Thymus (tissue), 11 donors: ENCODE measurements at regions not wholly inside any gene's neighbourhood (a gene's known extent, or its start where the extent isn't known, plus 50 kb on each side); places are given as distances from the start of the nearest gene placed in this dataset.

Experiments
- DNase-seq, 9 donors: peaks; one replicate each; pipeline ENCODE4 v3.0.0-alpha.2; 2013; ENCODE audit warnings: low spot score in 9 of 9, low read depth in 6 of 9, missing footprints in 1 of 9
- H3K27ac ChIP-seq, 2 donors: one replicate each; pipeline ENCODE4 v1.5.1; 2013; ENCODE audit warnings: control low read depth in 1 of 2, low read depth in 1 of 2, low read length in 1 of 2, mild to moderate bottlenecking in 1 of 2, moderate library complexity in 1 of 2
- H3K27me3 ChIP-seq, 2 donors: one replicate each; pipeline ENCODE4 v1.5.1; 2013; ENCODE audit warnings: low read length in 1 of 2; ENCODE audit not compliant: control insufficient read depth in 2 of 2, insufficient read depth in 1 of 2
- H3K36me3 ChIP-seq, 2 donors: one replicate each; pipeline ENCODE4 v1.5.1; 2013; ENCODE audit warnings: low read length in 1 of 2, mild to moderate bottlenecking in 1 of 2, moderate library complexity in 1 of 2; ENCODE audit not compliant: control insufficient read depth in 2 of 2, insufficient read depth in 2 of 2
- H3K4me1 ChIP-seq, 2 donors: one replicate each; pipeline ENCODE4 v1.5.1; 2013; ENCODE audit warnings: low read length in 2 of 2; ENCODE audit not compliant: control insufficient read depth in 2 of 2, insufficient read depth in 2 of 2
- H3K4me3 ChIP-seq, 2 donors: one replicate each; pipeline ENCODE4 v1.5.1; 2013; ENCODE audit warnings: low read length in 2 of 2, control low read depth in 1 of 2, mild to moderate bottlenecking in 1 of 2
- H3K9me3 ChIP-seq, 2 donors: one replicate each; pipeline ENCODE4 v1.5.1; 2013; ENCODE audit warnings: low read length in 1 of 2, mild to moderate bottlenecking in 1 of 2; ENCODE audit not compliant: control insufficient read depth in 2 of 2, insufficient read depth in 1 of 2
- WGBS: extraction: QIAGEN DNeasy Blood & Tissue Kit; methylation state at CpG from one replicate; pipeline ENCODE4 v1.1.7; 2013; 5-methylcytosine and 5-hydroxymethylcytosine counted together
- donor health status: healthy.

- 97% methylated on average over 18 of the region's 18 CpGs for WGBS
- Histone ChIP-seq H3K4me1 (peaks cover 24 to 43% of the 10 kb centered on the region in 2 donors), H3K4me3 (no peak overlapping the region), H3K36me3 (no peaks in the 10 kb centered on the region), H3K27me3 (no peaks in the 10 kb centered on the region), H3K9me3 (no peaks in the 10 kb centered on the region), H3K27ac (no peak overlapping the region)
- DNase-seq: no peak
Measured at GRCh38 chr6:14641423-14642135, 524.0 kb downstream of the CD83 start.

GRCh38 chr6:14642136-14642505 is 524.5 kb downstream of the CD83 start:
- Histone ChIP-seq H3K9me3 (no peaks in the 10 kb centered on the region), H3K4me1 (peaks cover 20 to 39% of the 10 kb centered on the region in 2 donors), H3K4me3 (no peak overlapping the region), H3K27me3 (no peaks in the 10 kb centered on the region), H3K27ac (no peak overlapping the region), H3K36me3 (no peaks in the 10 kb centered on the region)
- DNase-seq: no peak
- 92% methylated on average over 8 of the region's 8 CpGs for WGBS

GRCh38 chr6:14642842-14643241 is 525.3 kb downstream of the CD83 start:
- Histone ChIP-seq H3K4me3 (no peak overlapping the region), H3K9me3 (no peaks in the 10 kb centered on the region), H3K4me1 (peaks cover 16 to 32% of the 10 kb centered on the region in 2 donors), H3K27me3 (no peaks in the 10 kb centered on the region), H3K36me3 (no peaks in the 10 kb centered on the region), H3K27ac (no peak overlapping the region)
- 91% methylated on average over 2 of the region's 2 CpGs for WGBS
- no peak for DNase-seq

GRCh38 chr6:14644381-14644780 is 526.8 kb downstream of the CD83 start:
- no peak overlapping the region for H3K4me3 ChIP-seq
- no peaks in the 10 kb centered on the region for H3K36me3 ChIP-seq
- H3K4me1 ChIP-seq: peaks cover 10 to 18% of the 10 kb centered on the region in 2 donors
- DNase-seq: no peak
- H3K27me3 ChIP-seq: no peaks in the 10 kb centered on the region
- no peak overlapping the region for H3K27ac ChIP-seq
- no peaks in the 10 kb centered on the region for H3K9me3 ChIP-seq

- H3K9me3 ChIP-seq: no peaks in the 10 kb centered on the region
- no peak for DNase-seq
- no peak overlapping the region for H3K4me3 ChIP-seq
- H3K36me3 ChIP-seq: no peaks in the 10 kb centered on the region
- H3K27me3 ChIP-seq: no peaks in the 10 kb centered on the region
- H3K4me1 ChIP-seq: peaks cover 2 to 10% of the 10 kb centered on the region in 2 donors
- 96% methylated on average over 5 of the region's 5 CpGs for WGBS
- no peak overlapping the region for H3K27ac ChIP-seq
Measured at GRCh38 chr6:14645221-14645620, 527.6 kb downstream of the CD83 start.

GRCh38 chr6:14645841-14646240 is 528.3 kb downstream of the CD83 start:
- Histone ChIP-seq H3K4me3 (no peak overlapping the region), H3K36me3 (no peaks in the 10 kb centered on the region), H3K27me3 (no peaks in the 10 kb centered on the region), H3K4me1 (peaks cover 2 to 5% of the 10 kb centered on the region in 2 donors), H3K27ac (no peak overlapping the region), H3K9me3 (no peaks in the 10 kb centered on the region)
- 98% methylated on average over 3 of the region's 3 CpGs for WGBS
- no peak for DNase-seq

GRCh38 chr6:14646371-14646770 is 528.8 kb downstream of the CD83 start:
- Histone ChIP-seq H3K36me3 (no peaks in the 10 kb centered on the region), H3K27me3 (no peaks in the 10 kb centered on the region), H3K27ac (no peak overlapping the region), H3K4me3 (no peak overlapping the region), H3K4me1 (peaks cover 2 to 5% of the 10 kb centered on the region in 2 donors), H3K9me3 (no peaks in the 10 kb centered on the region)
- WGBS: 98% methylated on average over 1 of the region's 1 CpG
- no peak for DNase-seq

GRCh38 chr6:14647357-14647756 is 529.8 kb downstream of the CD83 start:
- H3K4me1 ChIP-seq: peaks cover 0 to 2% of the 10 kb centered on the region in 2 donors
- H3K9me3 ChIP-seq: no peaks in the 10 kb centered on the region
- H3K4me3 ChIP-seq: no peak overlapping the region
- no peak for DNase-seq
- 98% methylated on average over 6 of the region's 6 CpGs for WGBS
- no peaks in the 10 kb centered on the region for H3K36me3 ChIP-seq
- H3K27ac ChIP-seq: no peak overlapping the region
- no peaks in the 10 kb centered on the region for H3K27me3 ChIP-seq

- Histone ChIP-seq H3K27me3 (no peaks in the 10 kb centered on the region), H3K4me3 (no peak overlapping the region)
- no peak for DNase-seq
Measured at GRCh38 chr6:14652536-14652935, 535.0 kb downstream of the CD83 start.

More at GRCh38 chr6:14652536-14652935, 535.0 kb downstream of the CD83 start:
- Histone ChIP-seq H3K4me1 (peaks cover 17 to 25% of the 10 kb centered on the region in 2 donors), H3K36me3 (no peaks in the 10 kb centered on the region), H3K9me3 (no peaks in the 10 kb centered on the region), H3K27ac (no peak overlapping the region)
